Gastroesophageal sphincter (tissue), 3 donors: ENCODE measurements at regions not wholly inside any gene's neighbourhood (a gene's known extent, or its start where the extent isn't known, plus 50 kb on each side); places are given as distances from the start of the nearest gene placed in this dataset.

Experiments used
- EP300 ChIP-seq: sonication (generic); formaldehyde crosslinking; IDR thresholded peaks from one replicate; pipeline ENCODE4 v1.6.1; 2017; ENCODE audit warnings: antibody characterized with exemption, mild to moderate bottlenecking
- POLR2A ChIP-seq, 2 donors: fragments of 450-650 bp; IDR thresholded peaks; one replicate each; pipeline ENCODE4 v1.6.1; 2017; ENCODE audit warnings: antibody characterized with exemption in 2 of 2, mild to moderate bottlenecking in 2 of 2, moderate library complexity in 1 of 2
- POLR2AphosphoS5 ChIP-seq: sonication (generic); formaldehyde crosslinking; IDR thresholded peaks from one replicate; pipeline ENCODE4 v1.6.1; 2017; ENCODE audit warnings: antibody characterized with exemption
- TF ChIP-seq, protein P1 (sequence below), 4 experiments: fragments of 200-600 bp in 2 of 4; fragments of 450-650 bp in 2 of 4; sonication (generic) in 1 of 4; IDR thresholded peaks; one replicate each; pipeline ENCODE4 v1.5.1; 2017 to 2019; ENCODE audit warnings: antibody characterized with exemption in 4 of 4, mild to moderate bottlenecking in 2 of 4, moderate library complexity in 2 of 4

DNA sequence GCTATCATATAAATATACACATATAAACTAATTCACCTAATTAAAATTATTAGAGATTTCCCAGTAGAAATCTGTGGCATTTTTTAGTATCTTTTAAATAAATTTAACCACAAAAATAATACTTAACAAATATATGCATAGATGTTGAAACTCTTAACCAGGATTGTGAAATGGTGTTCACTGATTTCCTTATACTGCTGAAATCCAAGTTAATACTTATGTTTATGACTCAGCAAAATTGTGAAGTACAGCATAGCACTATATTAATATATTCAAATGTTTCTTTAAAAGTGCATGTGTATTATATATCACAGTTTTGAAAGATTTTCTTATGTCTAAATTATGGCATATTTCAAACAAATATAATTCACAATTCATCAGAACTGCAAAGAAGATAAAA lies 328.2 kb upstream of the MANEA start:
- TF ChIP-seq, protein P1, sequence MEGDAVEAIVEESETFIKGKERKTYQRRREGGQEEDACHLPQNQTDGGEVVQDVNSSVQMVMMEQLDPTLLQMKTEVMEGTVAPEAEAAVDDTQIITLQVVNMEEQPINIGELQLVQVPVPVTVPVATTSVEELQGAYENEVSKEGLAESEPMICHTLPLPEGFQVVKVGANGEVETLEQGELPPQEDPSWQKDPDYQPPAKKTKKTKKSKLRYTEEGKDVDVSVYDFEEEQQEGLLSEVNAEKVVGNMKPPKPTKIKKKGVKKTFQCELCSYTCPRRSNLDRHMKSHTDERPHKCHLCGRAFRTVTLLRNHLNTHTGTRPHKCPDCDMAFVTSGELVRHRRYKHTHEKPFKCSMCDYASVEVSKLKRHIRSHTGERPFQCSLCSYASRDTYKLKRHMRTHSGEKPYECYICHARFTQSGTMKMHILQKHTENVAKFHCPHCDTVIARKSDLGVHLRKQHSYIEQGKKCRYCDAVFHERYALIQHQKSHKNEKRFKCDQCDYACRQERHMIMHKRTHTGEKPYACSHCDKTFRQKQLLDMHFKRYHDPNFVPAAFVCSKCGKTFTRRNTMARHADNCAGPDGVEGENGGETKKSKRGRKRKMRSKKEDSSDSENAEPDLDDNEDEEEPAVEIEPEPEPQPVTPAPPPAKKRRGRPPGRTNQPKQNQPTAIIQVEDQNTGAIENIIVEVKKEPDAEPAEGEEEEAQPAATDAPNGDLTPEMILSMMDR (IDR thresholded peaks at IDR 0.05): no peak
- TF ChIP-seq POLR2AphosphoS5 (no peak), POLR2A (IDR thresholded peaks at IDR 0.05) (no peak), EP300 (no peak)
